Endothelial cell of umbilical vein (primary cell): ENCODE measurements at regions not wholly inside any gene's neighbourhood (a gene's known extent, or its start where the extent isn't known, plus 50 kb on each side); places are given as distances from the start of the nearest gene placed in this dataset.

Source experiments
- BruUV-seq: library from RNA; stranded (reverse); fragments of 400-500 nt; replicated peaks from 2 replicates; lab custom pipeline; 2021; lab: Mats Ljungman, UMichigan
- CTCF ChIA-PET: fragments of 300-600, 350-600 bp; sonication (Branson Sonifier 250); formaldehyde crosslinking; loops from one replicate; lab custom pipeline; 2021; ENCODE audit warnings: antibody characterized with exemption, inconsistent platforms; lab: Charles Lee
- POLR2A ChIA-PET: fragments of 300-600, 350-600 bp; sonication (Branson Sonifier 250); formaldehyde crosslinking; loops from one replicate; lab custom pipeline; 2021; ENCODE audit warnings: antibody characterized with exemption, inconsistent platforms; lab: Charles Lee
- DNase-seq: peaks from one replicate; pipeline ENCODE4 v3.0.0-alpha.2; 2011; ENCODE audit warnings: low read depth, low spot score
- FAIRE-seq: peaks from 2 replicates; lab custom pipeline; 2011; peaks lifted over from hg19 to GRCh38; lab: Jason Lieb, UNC
- H2AFZ ChIP-seq: 2 replicates; pipeline ENCODE4 v1.6.0; 2012; ENCODE audit warnings: low read depth, low read length, control low read depth, inconsistent platforms
- H3K27ac ChIP-seq: 2 replicates; pipeline ENCODE4 v1.5.1; 2011; ENCODE audit warnings: low read depth, mild to moderate bottlenecking, control low read depth, low read length, moderate library complexity; ENCODE audit not compliant: insufficient read depth
- H3K27me3 ChIP-seq, 2 experiments: 2 replicates each; pipeline versions ENCODE4 v1.6.0 to v1.6.1; 2011; ENCODE audit warnings: low read length in 2 of 2, mixed read lengths in 1 of 2; ENCODE audit not compliant: control insufficient read depth in 2 of 2, insufficient read depth in 2 of 2
- H3K36me3 ChIP-seq, 2 experiments: 2 replicates in 1 of 2; 3 replicates in 1 of 2; pipeline ENCODE4 v1.5.1; 2011; ENCODE audit warnings: low read length in 2 of 2, mild to moderate bottlenecking in 1 of 2, moderate library complexity in 1 of 2; ENCODE audit not compliant: control insufficient read depth in 2 of 2, insufficient read depth in 2 of 2; ENCODE audit errors: extremely low read depth in 1 of 2
- H3K4me1 ChIP-seq: 3 replicates; pipeline ENCODE4 v1.5.1; 2011; ENCODE audit warnings: mild to moderate bottlenecking, low read length; ENCODE audit not compliant: control insufficient read depth, insufficient read depth; ENCODE audit errors: extremely low read depth
- H3K4me2 ChIP-seq: 2 replicates; pipeline ENCODE4 v1.6.1; 2011; ENCODE audit warnings: low read length, control low read depth, mixed read lengths; ENCODE audit not compliant: insufficient read depth
- H3K4me3 ChIP-seq, 3 experiments: fragments of 200-600 bp in 1 of 3; sonication (generic), shearing (Covaris generic) in 1 of 3; replicated peaks in 1 of 3; 2 replicates each; pipeline ENCODE4 v1.5.1; 2011 to 2016; ENCODE audit warnings: control low read depth in 3 of 3, low read length in 3 of 3, mild to moderate bottlenecking in 2 of 3, inconsistent platforms in 1 of 3, low read depth in 1 of 3, moderate library complexity in 1 of 3; ENCODE audit not compliant: insufficient read depth in 1 of 3
- H3K79me2 ChIP-seq: 2 replicates; pipeline ENCODE4 v1.6.0; 2012; ENCODE audit warnings: low read length, inconsistent platforms; ENCODE audit not compliant: control insufficient read depth, insufficient read depth
- H3K9ac ChIP-seq: replicated peaks from 2 replicates; pipeline ENCODE3; 2011; ENCODE audit warnings: low read length, control low read depth; ENCODE audit not compliant: insufficient read depth; ENCODE audit errors: extremely low read depth
- H3K9me1 ChIP-seq: replicated peaks from 3 replicates; pipeline ENCODE4 v1.6.0; 2011; ENCODE audit warnings: mild to moderate bottlenecking, low read length; ENCODE audit not compliant: control insufficient read depth, insufficient read depth; ENCODE audit errors: extremely low read depth
- H3K9me3 ChIP-seq: replicated peaks from 2 replicates; pipeline ENCODE4 v1.5.1; 2012; ENCODE audit warnings: low read length, inconsistent platforms; ENCODE audit not compliant: control insufficient read depth, insufficient read depth
- H4K20me1 ChIP-seq: replicated peaks from 2 replicates; pipeline ENCODE3; 2011; ENCODE audit warnings: mild to moderate bottlenecking, low read length; ENCODE audit not compliant: control insufficient read depth, insufficient read depth; ENCODE audit errors: extremely low read depth
- EZH2 ChIP-seq: IDR thresholded peaks from 2 replicates; pipeline ENCODE4 v1.6.1; 2012; ENCODE audit warnings: borderline replicate concordance, low read depth, mild to moderate bottlenecking, moderate library complexity, low read length, inconsistent platforms; ENCODE audit not compliant: severe bottlenecking
- FOS ChIP-seq: IDR thresholded peaks from 2 replicates; pipeline ENCODE4 v1.6.1; 2011; ENCODE audit warnings: mild to moderate bottlenecking, low read length, moderate library complexity, borderline replicate concordance; ENCODE audit not compliant: insufficient read depth
- GATA2 ChIP-seq: IDR thresholded peaks from 2 replicates; pipeline ENCODE4 v1.7.0; 2011; ENCODE audit warnings: low read depth, mild to moderate bottlenecking, moderate library complexity, mixed read lengths, low read length; ENCODE audit not compliant: insufficient read length, insufficient read depth
- JUN ChIP-seq: IDR thresholded peaks from 2 replicates; pipeline ENCODE4 v1.6.1; 2011; ENCODE audit warnings: borderline replicate concordance, low read depth; ENCODE audit not compliant: insufficient read length, insufficient read depth
- MAX ChIP-seq: IDR thresholded peaks from 2 replicates; pipeline ENCODE4 v1.6.1; 2011; ENCODE audit not compliant: insufficient read depth, insufficient read length
- MYC ChIP-seq: IDR thresholded peaks from one replicate; pipeline ENCODE4 v1.6.1; 2011; ENCODE audit warnings: mild to moderate bottlenecking, low read depth, low read length
- POLR2A ChIP-seq: IDR thresholded peaks from 2 replicates; pipeline ENCODE4 v1.6.1; 2012; ENCODE audit warnings: low read depth, mild to moderate bottlenecking, control low read depth, low read length
- dilution Hi-C: fragments of 300-500 bp; cut with MboI; formaldehyde crosslinking; loops from one replicate; pipeline ENCODE4 v1.15.0; 2019; ENCODE audit warnings: low sequenced_read_pairs; ENCODE audit not compliant: extremely low pct_ligation_motif_present
- intact Hi-C: fragments of 100-400 bp; cut with micrococcal nuclease; formaldehyde crosslinking; loops from one replicate; pipeline ENCODE4 v1.10.0; 2022
- TF ChIP-seq, protein P1 (sequence below), 2 donors: IDR thresholded peaks; 1 replicate in 1 of 2; 2 replicates in 1 of 2; pipeline ENCODE4 v1.5.1; 2011; ENCODE audit warnings: low read length in 2 of 2, mild to moderate bottlenecking in 2 of 2, moderate library complexity in 2 of 2, control low read depth in 1 of 2, inconsistent platforms in 1 of 2, low read depth in 1 of 2; ENCODE audit not compliant: insufficient read depth in 1 of 2; ENCODE audit errors: extremely low read depth in 1 of 2

GRCh38 chr6:167504385-167504961 is 179.6 kb downstream of the TTLL2 start:
- no peak overlapping the region for H2AFZ ChIP-seq
- DNase-seq (no peak), FAIRE-seq (no peak)
- no peak overlapping the region for H3K4me3 ChIP-seq
- intact Hi-C loops (no loop called here), dilution Hi-C loops (no loop called here)
- H3K36me3 ChIP-seq = no peaks in the 10 kb centered on the region
- CTCF ChIA-PET = no interaction called here
- BruUV-seq = no TSS peak
- H3K9me1 ChIP-seq = no peaks in the 10 kb centered on the region
- no peaks in the 10 kb centered on the region for H3K9me3 ChIP-seq
- no peaks in the 10 kb centered on the region for H4K20me1 ChIP-seq
- H3K27me3 ChIP-seq = no peaks in the 10 kb centered on the region
- H3K4me2 ChIP-seq = no peak overlapping the region
- H3K27ac ChIP-seq = no peak overlapping the region
- H3K4me1 ChIP-seq = no peaks in the 10 kb centered on the region
- TF ChIP-seq EZH2 (no peak), JUN (no peak), FOS (no peak), MYC (no peak), GATA2 (no peak)
- POLR2A ChIA-PET = no interaction called here
- H3K9ac ChIP-seq = no peak overlapping the region
- H3K79me2 ChIP-seq = no peaks in the 10 kb centered on the region

- CTCF ChIA-PET = interaction anchor here (1.0 kb wide), 1 partner anchor 19 kb away, joined by 4 read pairs; no protein-coding TSS in a partner anchor
These were observed 180.3 kb downstream of the TTLL2 start for GRCh38 chr6:167505199-167505598.

More at GRCh38 chr6:167505199-167505598, 180.3 kb downstream of the TTLL2 start:
- no peaks in the 10 kb centered on the region for H3K27me3 ChIP-seq
- no peak overlapping the region for H3K9ac ChIP-seq
- dilution Hi-C loops = no loop called here
- DNase-seq = no peak
- H3K36me3 ChIP-seq = no peaks in the 10 kb centered on the region
- no peaks in the 10 kb centered on the region for H3K4me1 ChIP-seq
- H3K27ac ChIP-seq = no peak overlapping the region
- H2AFZ ChIP-seq = no peak overlapping the region
- no peak overlapping the region for H3K4me3 ChIP-seq
- H4K20me1 ChIP-seq = no peaks in the 10 kb centered on the region
- no TSS peak for BruUV-seq
- POLR2A ChIA-PET = no interaction called here
- no peak overlapping the region for H3K4me2 ChIP-seq
- H3K9me3 ChIP-seq = no peaks in the 10 kb centered on the region
- TF ChIP-seq GATA2 (no peak), MAX (no peak), FOS (no peak), EZH2 (no peak), MYC (no peak), JUN (no peak), POLR2A (no peak)
- TF ChIP-seq, protein P1, sequence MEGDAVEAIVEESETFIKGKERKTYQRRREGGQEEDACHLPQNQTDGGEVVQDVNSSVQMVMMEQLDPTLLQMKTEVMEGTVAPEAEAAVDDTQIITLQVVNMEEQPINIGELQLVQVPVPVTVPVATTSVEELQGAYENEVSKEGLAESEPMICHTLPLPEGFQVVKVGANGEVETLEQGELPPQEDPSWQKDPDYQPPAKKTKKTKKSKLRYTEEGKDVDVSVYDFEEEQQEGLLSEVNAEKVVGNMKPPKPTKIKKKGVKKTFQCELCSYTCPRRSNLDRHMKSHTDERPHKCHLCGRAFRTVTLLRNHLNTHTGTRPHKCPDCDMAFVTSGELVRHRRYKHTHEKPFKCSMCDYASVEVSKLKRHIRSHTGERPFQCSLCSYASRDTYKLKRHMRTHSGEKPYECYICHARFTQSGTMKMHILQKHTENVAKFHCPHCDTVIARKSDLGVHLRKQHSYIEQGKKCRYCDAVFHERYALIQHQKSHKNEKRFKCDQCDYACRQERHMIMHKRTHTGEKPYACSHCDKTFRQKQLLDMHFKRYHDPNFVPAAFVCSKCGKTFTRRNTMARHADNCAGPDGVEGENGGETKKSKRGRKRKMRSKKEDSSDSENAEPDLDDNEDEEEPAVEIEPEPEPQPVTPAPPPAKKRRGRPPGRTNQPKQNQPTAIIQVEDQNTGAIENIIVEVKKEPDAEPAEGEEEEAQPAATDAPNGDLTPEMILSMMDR (IDR thresholded peaks at IDR 0.05; ENCODE audit: extremely low read depth in 1 of 2, insufficient read depth in 1 of 2, low read depth in 1 of 2, low read length in 2 of 2) = no peak
- no peak for FAIRE-seq
- H3K79me2 ChIP-seq = no peaks in the 10 kb centered on the region
- no peaks in the 10 kb centered on the region for H3K9me1 ChIP-seq
- intact Hi-C loops = no loop called here
